Large intestine (tissue), 3 donors: ENCODE measurements at regions not wholly inside any gene's neighbourhood (a gene's known extent, or its start where the extent isn't known, plus 50 kb on each side); places are given as distances from the start of the nearest gene placed in this dataset.
A peak's percentile ranks its signal among the peaks of the same experiment; 100 is the strongest.

ENCODE experiments used
- DNase-seq, 2 donors: peaks; one replicate each; pipeline versions ENCODE4 v3.0.0 to v3.0.0-alpha.2; 2013
- H3K27ac ChIP-seq: one replicate; pipeline ENCODE4 v1.5.1; 2013; ENCODE audit warnings: low read length
- H3K27me3 ChIP-seq: 2 replicates; pipeline ENCODE4 v1.6.1; 2013; ENCODE audit warnings: low read length; ENCODE audit not compliant: control insufficient read depth, insufficient read depth
- H3K36me3 ChIP-seq: 2 replicates; pipeline ENCODE4 v1.6.1; 2013; ENCODE audit warnings: low read length; ENCODE audit not compliant: control insufficient read depth, insufficient read depth
- H3K4me1 ChIP-seq: one replicate; pipeline ENCODE4 v1.6.1; 2013; ENCODE audit warnings: low read length; ENCODE audit not compliant: control insufficient read depth, insufficient read depth
- H3K4me3 ChIP-seq: one replicate; pipeline ENCODE4 v1.5.1; 2013; ENCODE audit warnings: low read length
- H3K9me3 ChIP-seq: one replicate; pipeline ENCODE4 v1.6.1; 2013; ENCODE audit warnings: mild to moderate bottlenecking, low read depth, low read length, moderate library complexity; ENCODE audit not compliant: control insufficient read depth
- WGBS: methylation state at CpG from one replicate; pipeline ENCODE4 v1.1.5; 2013; ENCODE audit warnings: low lambda C conversion rate; ENCODE audit not compliant: insufficient coverage; 5-methylcytosine and 5-hydroxymethylcytosine counted together

DNA sequence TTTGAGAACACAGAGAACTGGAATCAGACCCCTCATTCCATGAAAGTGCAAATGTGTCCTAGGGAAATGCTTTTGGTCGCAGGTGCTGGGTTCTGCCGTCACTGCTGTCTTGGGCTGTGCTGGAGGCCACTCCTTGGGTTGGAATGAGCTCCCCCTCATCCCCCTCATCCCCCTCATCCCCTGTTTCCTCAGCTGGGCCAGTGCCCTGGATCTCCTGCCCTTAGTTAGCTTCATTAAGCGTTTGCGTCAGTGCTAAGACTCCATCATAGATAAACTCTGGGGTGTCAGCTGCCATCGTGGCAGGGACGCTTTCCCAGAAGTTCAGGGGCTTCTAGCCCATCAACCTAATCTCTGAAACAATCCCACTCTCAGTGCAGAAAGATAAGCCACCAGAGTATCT is 97.1 kb upstream of the ZNF516 start:
- no peaks in the 10 kb centered on the region for H3K9me3 ChIP-seq
- H3K36me3 ChIP-seq: no peaks in the 10 kb centered on the region
- H3K27me3 ChIP-seq: peaks cover 16% of the 10 kb centered on the region
- H3K27ac ChIP-seq: no peak overlapping the region
- H3K4me1 ChIP-seq: no peaks in the 10 kb centered on the region
- WGBS: no CpG with 5 or more reads among the region's 6 CpGs
- no peak for DNase-seq
- H3K4me3 ChIP-seq: no peak overlapping the region

DNA sequence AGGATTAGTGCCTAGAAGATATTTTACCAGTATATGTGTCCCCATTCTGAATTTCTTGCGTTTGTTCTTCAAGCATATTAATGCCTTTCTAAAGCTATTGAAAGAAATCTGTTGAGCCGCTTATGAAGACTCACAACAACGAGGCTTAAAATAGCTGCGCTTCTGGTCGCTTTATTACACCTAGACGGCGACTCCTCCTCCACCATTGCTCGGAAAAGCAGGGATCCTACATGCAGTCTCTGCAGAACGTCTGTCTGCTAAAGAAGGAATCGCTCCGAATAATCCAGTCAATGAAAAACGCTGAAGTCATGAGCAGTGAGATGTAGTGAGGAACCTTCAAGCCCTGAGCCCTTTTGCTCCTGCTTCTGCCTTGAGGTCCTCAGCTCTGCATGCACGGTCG is 94.8 kb upstream of the ZNF516 start:
- WGBS: 73% methylated on average over 2 of the region's 14 CpGs

DNA sequence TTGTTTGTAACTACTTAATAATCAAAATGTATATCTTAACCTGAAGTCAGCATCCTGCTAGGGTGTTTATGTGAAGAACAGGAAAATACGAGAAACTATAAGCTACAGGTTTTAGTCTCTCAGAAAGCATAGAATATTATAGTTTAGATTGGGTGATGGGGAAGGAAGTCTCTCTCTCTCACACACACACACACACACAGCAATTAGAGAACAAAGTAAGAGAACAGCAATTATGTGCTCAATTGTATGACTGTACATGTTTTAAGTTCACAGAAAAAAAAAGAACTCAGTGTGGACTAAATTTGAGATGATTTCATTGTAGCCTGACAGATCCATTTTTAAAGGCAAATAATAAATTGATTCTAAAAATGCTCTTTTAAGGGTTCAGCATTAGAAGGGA is 94.3 kb upstream of the ZNF516 start:
- Histone ChIP-seq H3K36me3 (no peaks in the 10 kb centered on the region), H3K27ac (no peak overlapping the region), H3K4me3 (no peak overlapping the region), H3K4me1 (no peaks in the 10 kb centered on the region), H3K27me3 (peaks cover 16% of the 10 kb centered on the region), H3K9me3 (no peaks in the 10 kb centered on the region)
- no peak for DNase-seq
- WGBS: no CpG with 5 or more reads among the region's 1 CpG

More for the DNA sequence above, 94.8 kb upstream of the ZNF516 start:
- no peak for DNase-seq
- Histone ChIP-seq H3K9me3 (no peaks in the 10 kb centered on the region), H3K36me3 (no peaks in the 10 kb centered on the region), H3K4me3 (no peak overlapping the region), H3K27ac (no peak overlapping the region), H3K4me1 (no peaks in the 10 kb centered on the region), H3K27me3 (peaks cover 16% of the 10 kb centered on the region)

DNA sequence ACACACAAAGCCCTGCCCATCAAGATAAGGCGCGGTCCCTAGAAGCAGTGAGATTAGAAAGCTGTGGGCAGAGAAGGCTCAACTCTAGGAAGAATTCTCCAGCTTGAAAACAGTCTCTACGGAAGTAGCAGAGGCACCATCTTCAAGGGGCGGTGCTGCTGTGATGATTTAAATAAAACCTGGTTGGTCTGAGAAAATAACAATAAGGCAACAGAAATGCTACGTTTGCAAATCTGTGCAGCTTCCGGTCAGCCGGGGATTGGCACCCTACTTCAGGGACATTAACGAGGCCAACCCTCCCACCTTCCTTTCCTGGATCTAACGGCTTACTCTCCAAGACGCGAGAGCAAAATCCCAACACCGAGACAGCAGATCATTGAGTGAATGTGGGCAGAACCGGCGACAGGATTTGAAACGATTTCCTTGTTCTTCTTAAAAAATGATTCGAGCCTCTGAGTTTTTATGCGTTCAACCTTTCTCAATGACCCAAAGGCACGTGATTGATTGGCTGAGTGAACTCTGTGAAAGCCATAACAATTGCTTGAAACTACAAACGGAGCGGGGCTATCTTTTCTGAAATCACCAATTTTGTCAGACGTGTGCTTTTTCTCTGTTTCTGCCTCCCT is 93.7 kb upstream of the ZNF516 start:
- peak in 1 of 2 donors; percentile 6 for DNase-seq
- H3K4me1 ChIP-seq: no peaks in the 10 kb centered on the region
- no peaks in the 10 kb centered on the region for H3K9me3 ChIP-seq
- H3K36me3 ChIP-seq: no peaks in the 10 kb centered on the region
- WGBS: no CpG with 5 or more reads among the region's 21 CpGs
- H3K27me3 ChIP-seq: peaks cover 16% of the 10 kb centered on the region
- peak overlapping the region; percentile 22 for H3K4me3 ChIP-seq
- H3K27ac ChIP-seq: no peak overlapping the region

DNA sequence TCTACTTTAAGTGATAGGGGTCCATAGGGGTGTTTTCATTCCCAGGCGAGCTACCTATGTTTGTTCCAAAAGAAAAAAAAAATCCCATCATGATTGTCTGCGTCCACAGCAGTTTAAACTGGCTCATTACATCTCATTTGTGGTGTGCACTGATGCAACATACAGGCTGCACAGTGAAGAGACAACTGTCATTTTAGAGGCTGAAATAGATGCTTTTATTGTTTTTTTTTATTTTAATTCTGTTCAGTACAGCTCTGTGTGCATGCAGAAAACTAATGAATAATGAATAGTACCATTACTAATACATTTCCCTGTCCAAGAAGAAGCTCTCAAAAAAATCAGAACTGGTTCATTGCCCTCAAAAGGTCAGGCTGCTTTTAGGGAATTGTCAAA is 92.8 kb upstream of the ZNF516 start:
- H3K9me3 ChIP-seq: no peaks in the 10 kb centered on the region
- no peak for DNase-seq
- H3K36me3 ChIP-seq: no peaks in the 10 kb centered on the region
- H3K27ac ChIP-seq: no peak overlapping the region
- peaks cover 16% of the 10 kb centered on the region for H3K27me3 ChIP-seq
- no peak overlapping the region for H3K4me3 ChIP-seq
- no peaks in the 10 kb centered on the region for H3K4me1 ChIP-seq
- WGBS: no CpG with 5 or more reads among the region's 2 CpGs

DNA sequence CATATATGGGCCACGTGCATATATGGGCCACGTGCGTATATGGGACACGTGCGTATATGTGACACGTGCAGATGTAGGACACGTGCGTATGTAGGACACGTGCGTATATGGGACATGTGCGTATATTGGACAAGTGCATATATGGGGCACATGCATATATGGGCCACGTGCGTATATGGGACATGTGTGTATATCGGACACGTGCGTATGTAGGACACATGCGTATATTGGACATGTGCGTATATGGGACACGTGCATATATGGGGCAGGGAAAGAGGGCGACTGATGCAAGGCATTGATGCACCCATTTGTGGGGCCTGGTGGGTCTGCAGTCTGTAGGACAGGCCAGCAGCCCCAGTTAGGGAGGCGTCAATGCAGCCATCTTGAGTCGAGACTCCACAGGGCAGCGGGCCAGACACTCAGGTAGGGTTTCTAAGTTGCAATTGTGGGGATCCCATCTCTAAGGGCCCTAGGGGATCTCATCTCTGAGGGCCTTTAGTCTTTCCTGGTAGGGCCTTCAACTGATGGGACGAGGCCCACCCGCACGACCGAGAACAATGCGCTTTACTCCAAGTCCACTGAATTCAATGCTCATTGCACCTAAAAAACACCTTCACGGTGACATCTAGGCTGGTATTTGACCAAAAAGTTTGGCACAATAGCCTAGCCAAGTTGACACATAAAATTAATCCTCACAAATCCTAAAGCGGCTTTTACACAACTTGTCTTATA is 92.3 kb upstream of the ZNF516 start:
- no peaks in the 10 kb centered on the region for H3K9me3 ChIP-seq
- no peak overlapping the region for H3K27ac ChIP-seq
- peaks cover 16% of the 10 kb centered on the region for H3K27me3 ChIP-seq
- no peaks in the 10 kb centered on the region for H3K4me1 ChIP-seq
- no peak for DNase-seq
- WGBS: 91% methylated on average over 8 of the region's 30 CpGs
- H3K36me3 ChIP-seq: no peaks in the 10 kb centered on the region
- no peak overlapping the region for H3K4me3 ChIP-seq

DNA sequence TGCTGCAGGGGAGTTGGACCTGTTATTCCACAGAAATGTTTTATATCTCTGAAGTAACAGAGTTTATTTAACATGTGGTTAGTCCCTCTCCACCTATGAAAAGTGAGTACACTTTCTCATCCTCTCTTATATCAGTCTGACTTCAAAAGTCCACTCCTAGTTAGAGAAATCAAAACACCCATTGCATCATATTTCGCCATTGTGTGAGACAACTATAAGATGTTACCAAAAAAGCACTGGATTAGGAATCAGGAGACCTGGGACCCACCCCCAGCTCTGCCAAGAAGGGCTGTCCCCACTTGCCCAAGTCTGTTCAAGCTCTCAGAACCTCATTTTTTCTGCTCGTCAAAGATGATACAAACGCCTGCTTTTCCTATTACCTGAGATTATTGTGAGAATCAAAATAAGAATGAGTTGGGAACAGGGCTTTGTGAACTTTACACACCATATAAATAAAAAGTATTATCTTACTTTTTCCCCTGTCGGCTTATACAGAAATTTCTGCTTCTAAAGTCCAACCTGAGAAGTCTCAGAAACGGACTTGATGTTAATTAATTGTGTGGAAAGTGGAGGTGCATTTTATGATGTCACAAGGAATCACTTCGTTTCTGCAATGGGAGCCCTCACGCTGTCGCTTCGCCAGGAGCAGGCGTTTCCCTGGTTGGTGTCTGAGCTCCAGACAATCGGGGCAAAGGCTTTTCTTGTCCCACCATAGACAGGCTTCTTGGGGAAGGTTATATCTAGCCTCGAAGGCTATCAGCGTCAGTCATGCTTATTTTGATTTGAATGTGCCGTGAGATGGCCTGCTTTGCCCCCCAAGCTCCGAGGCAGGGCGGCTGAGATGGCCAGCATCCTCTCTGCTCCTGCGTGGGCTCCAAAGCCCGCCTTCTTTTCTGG is 89.6 kb upstream of the ZNF516 start:
- Histone ChIP-seq H3K9me3 (no peaks in the 10 kb centered on the region), H3K36me3 (no peaks in the 10 kb centered on the region), H3K4me3 (no peak overlapping the region), H3K4me1 (no peaks in the 10 kb centered on the region), H3K27ac (no peak overlapping the region), H3K27me3 (peaks cover 16% of the 10 kb centered on the region)
- WGBS: 54% methylated on average over 3 of the region's 18 CpGs
- DNase-seq: no peak

DNA sequence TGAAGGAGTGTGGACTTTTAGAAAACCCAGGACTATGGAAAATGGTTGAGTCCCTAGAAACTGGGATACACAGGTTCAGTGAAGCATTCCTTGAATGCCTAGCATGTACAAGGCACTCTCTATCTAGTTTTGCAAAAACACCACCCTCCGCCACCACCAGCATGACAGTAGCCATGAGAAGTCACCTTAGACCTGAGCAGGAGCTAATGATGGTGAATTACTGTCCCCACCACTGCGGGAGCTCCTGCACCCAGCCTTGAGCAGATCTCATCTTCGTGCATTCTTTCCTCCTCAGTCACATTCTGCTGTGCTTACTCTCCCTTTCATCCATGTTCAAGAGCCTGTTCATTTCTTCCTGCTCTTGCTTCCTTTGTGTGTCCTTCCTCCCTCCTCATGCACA is 86.2 kb upstream of the ZNF516 start:
- WGBS: 90% methylated on average over 2 of the region's 3 CpGs
- no peak overlapping the region for H3K27ac ChIP-seq
- no peaks in the 10 kb centered on the region for H3K4me1 ChIP-seq

DNA sequence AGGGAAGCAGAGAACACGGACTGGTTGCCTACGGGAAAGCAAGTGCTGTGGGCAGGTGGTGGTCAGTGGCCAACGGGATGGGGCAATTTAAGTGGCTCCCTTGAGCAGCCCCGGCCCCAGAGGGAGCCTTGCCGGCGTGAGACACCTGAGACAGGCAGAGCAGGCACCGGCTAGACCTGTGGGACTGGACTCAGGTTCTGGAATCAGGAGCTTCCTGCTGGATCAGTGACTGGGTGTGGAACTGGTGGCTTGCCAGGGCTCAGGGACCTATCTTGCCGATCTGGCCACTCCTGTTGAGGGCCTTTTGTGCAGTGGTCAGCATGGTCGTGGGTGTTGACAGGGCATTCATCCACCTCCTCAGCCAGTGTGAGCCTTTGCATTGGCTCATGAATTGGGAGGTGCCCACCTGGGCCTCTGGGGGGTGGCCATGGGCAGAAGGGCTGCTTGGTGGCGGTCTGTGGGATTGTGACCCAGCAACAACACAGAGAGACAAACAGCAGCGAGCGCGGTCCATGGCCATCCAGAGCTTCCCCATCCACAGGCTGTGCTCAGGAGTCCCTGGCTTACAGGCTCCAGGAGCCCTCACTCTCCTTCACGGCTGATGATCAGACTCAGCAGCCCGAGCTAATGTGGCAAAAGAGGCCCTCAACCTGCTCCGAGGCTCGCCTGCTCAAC is 85.4 kb upstream of the ZNF516 start:
- no peaks in the 10 kb centered on the region for H3K36me3 ChIP-seq
- no CpG with 5 or more reads among the region's 17 CpGs for WGBS
- no peaks in the 10 kb centered on the region for H3K4me1 ChIP-seq
- no peak for DNase-seq
- H3K27me3 ChIP-seq: peaks cover 23% of the 10 kb centered on the region
- H3K4me3 ChIP-seq: no peak overlapping the region
- no peaks in the 10 kb centered on the region for H3K9me3 ChIP-seq
- no peak overlapping the region for H3K27ac ChIP-seq

More for the DNA sequence above, 86.2 kb upstream of the ZNF516 start:
- no peaks in the 10 kb centered on the region for H3K36me3 ChIP-seq
- no peaks in the 10 kb centered on the region for H3K9me3 ChIP-seq
- H3K27me3 ChIP-seq: peaks cover 23% of the 10 kb centered on the region
- DNase-seq: no peak
- H3K4me3 ChIP-seq: no peak overlapping the region

DNA sequence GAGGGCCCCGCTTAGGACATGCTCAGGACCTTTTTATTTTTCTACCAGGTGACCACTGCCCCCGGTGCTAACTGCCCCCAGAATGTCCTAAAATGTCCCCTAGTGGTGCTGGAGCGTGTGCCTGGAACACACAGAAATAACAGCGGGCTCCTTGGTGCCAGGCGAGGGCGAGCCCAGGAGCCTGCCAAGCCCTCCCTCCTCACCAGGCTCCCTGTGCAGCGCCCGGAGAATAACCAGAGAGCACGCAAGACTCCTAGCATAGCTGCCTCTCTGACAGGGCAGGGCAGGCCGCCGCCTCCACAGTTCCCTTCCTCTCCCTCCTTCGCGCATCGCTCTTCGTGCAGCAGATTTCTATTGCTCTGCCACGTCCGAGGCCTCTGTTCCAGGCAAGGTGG is 84.3 kb upstream of the ZNF516 start:
- H3K27me3 ChIP-seq: peaks cover 23% of the 10 kb centered on the region
- H3K4me1 ChIP-seq: no peaks in the 10 kb centered on the region
- H3K9me3 ChIP-seq: no peaks in the 10 kb centered on the region
- no peak for DNase-seq
- no peak overlapping the region for H3K27ac ChIP-seq
- no CpG with 5 or more reads among the region's 17 CpGs for WGBS
- H3K36me3 ChIP-seq: no peaks in the 10 kb centered on the region
- H3K4me3 ChIP-seq: no peak overlapping the region
